ENCODE measurements at regions not wholly inside any gene's neighbourhood (a gene's known extent, or its start where the extent isn't known, plus 50 kb on each side); places are given as distances from the start of the nearest gene placed in this dataset.

- Histone ChIP-seq H3K4me1 (ENCODE audit: insufficient read depth, low read length) (no peaks in the 10 kb centered on the region; the same call in 1 of the 2 replicates), H3K14ac (ENCODE audit: insufficient read depth, low read length) (no peak overlapping the region), H2BK15ac (ENCODE audit: low read depth, low read length) (no peak overlapping the region), H3K27me3 (ENCODE audit: insufficient read depth, low read length) (peaks cover 44% of the 10 kb centered on the region), H2BK20ac (ENCODE audit: low read depth, low read length, poor library complexity, severe bottlenecking) (no peak overlapping the region), H3K56ac (ENCODE audit: insufficient read length, low read depth, low read length) (no peak overlapping the region), H3K9ac (ENCODE audit: extremely low read depth, insufficient read length, low read length) (no peak overlapping the region), H3K23me2 (ENCODE audit: insufficient read length, low read depth, low read length, poor library complexity, severe bottlenecking) (no peaks in the 10 kb centered on the region), H2BK12ac (ENCODE audit: insufficient read length, low read depth, low read length) (no peak overlapping the region), H2AK5ac (ENCODE audit: insufficient read length, low read length) (no peak overlapping the region), H3K4ac (ENCODE audit: low read depth, low read length) (no peak overlapping the region), H3K18ac (ENCODE audit: insufficient read length, low read depth, low read length) (no peak overlapping the region), H3K79me2 (ENCODE audit: insufficient read depth, low read length) (no peaks in the 10 kb centered on the region), H4K5ac (ENCODE audit: insufficient read length, low read depth, low read length) (no peak overlapping the region), H3K27ac (ENCODE audit: insufficient read length, low read depth, low read length) (no peak overlapping the region), H2BK5ac (ENCODE audit: insufficient read length, low read length) (no peak overlapping the region), H3K9me3 (ENCODE audit: control insufficient read depth, low read depth, low read length) (peaks cover 8% of the 10 kb centered on the region), H3K4me2 (ENCODE audit: insufficient read depth, insufficient read length, low read length) (no peak overlapping the region), H3K79me1 (ENCODE audit: insufficient read depth, low read depth, low read length, poor library complexity, severe bottlenecking) (no peaks in the 10 kb centered on the region), H4K8ac (replicated peaks; ENCODE audit: insufficient read length, low read depth, low read length) (no peak overlapping the region), H3T11ph (ENCODE audit: low read length) (no peak overlapping the region), H2AFZ (ENCODE audit: low read length) (no peak overlapping the region), H2BK120ac (ENCODE audit: low read depth, low read length, poor library complexity, severe bottlenecking) (no peak overlapping the region), H4K91ac (ENCODE audit: insufficient read length, low read depth, low read length) (no peak overlapping the region), H3K23ac (ENCODE audit: insufficient read length, low read depth, low read length) (no peak overlapping the region), H4K20me1 (ENCODE audit: control insufficient read depth, insufficient read depth, insufficient read length) (no peaks in the 10 kb centered on the region)
- Mint-ChIP-seq H3K36me3 (ENCODE audit: insufficient read depth in 1 of 3, low read depth in 3 of 3) (peaks cover 2 to 31% (median 13%) of the 10 kb centered on the region in 3 experiments; a peak in 6 of 7 replicates), H3K9me3 (peaks cover 4 to 27% of the 10 kb centered on the region in 2 experiments; a peak in 4 of 5 replicates), H3K4me1 (peaks cover 16 to 24% of the 10 kb centered on the region in 2 experiments), H3K4me3 (no peak overlapping the region), H3K27me3 (ENCODE audit: low read depth) (peaks cover 70% of the 10 kb centered on the region), H3K27ac (peak overlapping the region in 1 of 3 experiments; percentile 32; a peak in 2 of 7 replicates)
- no peak for TF ChIP-seq CTCF (conservative IDR thresholded peaks at IDR 0.05)
- no peak for DNase-seq
- WGBS (ENCODE audit: extremely low coverage, insufficient read length, low lambda C conversion rate) = no CpG with 5 or more reads among the region's 4 CpGs
Observed at GRCh38 chr7:50959560-50959959, 176.9 kb upstream of the GRB10 start.

All from H9 (cell line).